VCaP (cell line): ENCODE measurements at regions not wholly inside any gene's neighbourhood (a gene's known extent, or its start where the extent isn't known, plus 50 kb on each side); places are given as distances from the start of the nearest gene placed in this dataset.

ENCODE experiments used
- H3K27ac ChIP-seq: fragments of 450-650 bp; 2 replicates; pipeline ENCODE4 v1.5.1; 2017
- CTCF ChIP-seq: fragments of 450-650 bp; conservative IDR thresholded peaks from 2 replicates; pipeline ENCODE4 v1.5.1; 2017; ENCODE audit warnings: mild to moderate bottlenecking, moderate library complexity

DNA sequence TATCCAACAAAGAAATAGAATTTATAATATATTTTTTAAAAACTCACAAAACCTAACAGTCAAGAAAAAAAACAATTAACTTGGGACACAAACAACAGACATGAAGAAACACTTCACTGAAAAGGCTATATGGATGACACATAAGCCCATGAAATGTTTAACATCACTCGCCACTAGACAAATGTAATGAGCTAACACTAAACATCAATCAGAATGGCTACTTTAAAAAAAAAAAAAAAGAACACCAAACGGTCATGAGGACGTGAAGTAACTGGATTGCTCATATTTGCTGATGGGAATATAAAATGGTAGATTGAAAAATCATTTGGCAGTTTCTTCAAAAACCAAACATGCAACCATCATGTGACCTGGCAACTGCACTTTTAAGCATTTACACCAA lies 97.3 kb upstream of the RGPD4 start:
- TF ChIP-seq CTCF: no peak
- no peak overlapping the region for H3K27ac ChIP-seq

DNA sequence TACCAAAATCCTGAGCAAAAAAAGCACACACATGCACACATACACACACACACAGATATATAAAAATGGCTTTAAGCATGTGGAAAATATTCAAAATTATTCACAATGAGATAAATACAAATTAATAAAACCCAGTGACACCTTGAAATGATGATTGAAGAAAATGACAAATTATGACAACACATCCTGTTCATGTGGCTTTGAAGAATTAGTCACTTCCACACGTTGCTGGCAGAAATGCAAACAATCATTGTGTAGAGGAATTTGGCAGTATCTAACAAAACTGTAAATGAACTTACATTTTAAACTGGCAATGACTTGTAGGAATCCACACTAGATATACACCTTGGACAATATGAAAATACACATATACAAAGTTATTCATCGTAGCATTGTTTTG lies 95.8 kb upstream of the RGPD4 start:
- no peak overlapping the region for H3K27ac ChIP-seq
- no peak for TF ChIP-seq CTCF

- H3K27ac ChIP-seq: no peak overlapping the region
- TF ChIP-seq CTCF: no peak
Observed at GRCh38 chr2:107731435-107731834, 95.3 kb upstream of the RGPD4 start.

DNA sequence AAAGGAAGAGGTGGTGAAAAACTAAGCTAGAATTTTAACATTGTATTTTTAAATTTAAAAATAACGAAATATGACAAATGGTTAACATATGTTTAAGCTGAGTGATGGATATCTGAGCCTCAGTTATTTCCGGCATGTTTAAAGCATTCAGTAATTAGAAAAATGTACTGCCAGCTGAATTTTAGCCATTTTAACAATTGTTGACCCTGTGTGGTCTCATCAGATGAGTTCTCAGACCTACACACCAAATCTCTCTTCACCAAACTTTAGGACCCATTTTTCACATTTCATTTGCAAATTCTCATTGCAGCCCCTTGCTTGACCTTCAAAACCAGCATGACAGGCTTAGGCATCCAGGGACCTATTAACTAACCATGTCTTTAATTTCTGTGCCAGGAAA lies 91.5 kb upstream of the RGPD4 start:
- TF ChIP-seq CTCF: no peak
- peak overlapping the region; percentile 51 for H3K27ac ChIP-seq

- TF ChIP-seq CTCF: no peak
- H3K27ac ChIP-seq: peak overlapping the region; percentile 87
Observed at GRCh38 chr2:107737756-107738155, 88.9 kb upstream of the RGPD4 start.

DNA sequence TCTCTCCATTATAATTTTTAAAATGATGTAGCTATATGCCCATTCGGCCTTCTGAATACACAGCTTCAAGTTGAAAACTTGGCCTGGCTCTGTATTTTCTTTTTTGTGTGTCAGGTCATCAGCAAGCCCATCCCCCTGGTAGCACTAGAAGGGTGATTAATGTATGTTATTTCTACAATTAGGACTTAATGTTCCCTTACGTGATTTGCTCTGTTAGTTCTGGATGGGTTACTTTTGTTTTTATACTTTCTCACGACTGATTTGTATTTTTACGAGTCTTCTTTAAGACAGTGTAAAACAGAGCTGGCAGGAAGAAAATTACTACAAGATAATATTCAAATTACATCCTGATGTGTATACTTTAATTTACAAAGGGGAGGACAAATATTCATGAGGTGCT lies 88.4 kb upstream of the RGPD4 start:
- peak overlapping the region; percentile 87 for H3K27ac ChIP-seq
- TF ChIP-seq CTCF: no peak

GRCh38 chr2:107740300-107740699 lies 86.4 kb upstream of the RGPD4 start:
- peak overlapping the region; percentile 87 for H3K27ac ChIP-seq
- no peak for TF ChIP-seq CTCF

- H3K27ac ChIP-seq: no peak overlapping the region
- TF ChIP-seq CTCF: no peak
Observed at GRCh38 chr2:107742460-107743027, 84.1 kb upstream of the RGPD4 start.
